Testis (tissue), 2 donors: ENCODE measurements at regions not wholly inside any gene's neighbourhood (a gene's known extent, or its start where the extent isn't known, plus 50 kb on each side); places are given as distances from the start of the nearest gene placed in this dataset.

ENCODE experiments used
- DNase-seq: peaks from one replicate; pipeline ENCODE4 v3.0.0-alpha.2; 2019
- H3K27ac ChIP-seq, 2 donors: fragments of 200-600 bp; sonication (generic); one replicate each; pipeline ENCODE4 v1.5.1; 2019
- H3K27me3 ChIP-seq: fragments of 200-600 bp; sonication (generic); one replicate; pipeline ENCODE4 v1.5.1; 2019
- H3K36me3 ChIP-seq: fragments of 200-600 bp; sonication (generic); one replicate; pipeline ENCODE4 v1.5.1; 2017; ENCODE audit warnings: low read depth; ENCODE audit errors: missing control alignments
- H3K4me1 ChIP-seq: fragments of 200-600 bp; sonication (generic); one replicate; pipeline ENCODE4 v1.5.1; 2019
- H3K4me3 ChIP-seq, 2 donors: fragments of 200-600 bp; sonication (generic); one replicate each; pipeline ENCODE4 v1.5.1; 2017 to 2019
- H3K9me3 ChIP-seq: fragments of 200-600 bp; sonication (generic); one replicate; pipeline ENCODE4 v1.5.1; 2017
- POLR2A ChIP-seq: fragments of 450-650 bp; IDR thresholded peaks from one replicate; pipeline ENCODE4 v1.6.1; 2017; ENCODE audit warnings: antibody characterized with exemption, mild to moderate bottlenecking, moderate library complexity
- WGBS, 2 donors: methylation state at CpG; one replicate each; pipeline ENCODE4 v1.1.5; 2018; 5-methylcytosine and 5-hydroxymethylcytosine counted together
- intact Hi-C: fragments of 100-400 bp; cut with DNase I; formaldehyde crosslinking; loops from one replicate; pipeline ENCODE4 v1.15.1; 2023; ENCODE audit warnings: low total_unique reads
- TF ChIP-seq, protein P1 (sequence below), 3 experiments: fragments of 450-650 bp in 2 of 3; fragments of 200-600 bp in 1 of 3; sonication (generic) in 1 of 3; IDR thresholded peaks; one replicate each; pipeline ENCODE4 v1.5.1; 2016 to 2019; ENCODE audit warnings: antibody characterized with exemption in 3 of 3, mild to moderate bottlenecking in 2 of 3, moderate library complexity in 1 of 3

DNA sequence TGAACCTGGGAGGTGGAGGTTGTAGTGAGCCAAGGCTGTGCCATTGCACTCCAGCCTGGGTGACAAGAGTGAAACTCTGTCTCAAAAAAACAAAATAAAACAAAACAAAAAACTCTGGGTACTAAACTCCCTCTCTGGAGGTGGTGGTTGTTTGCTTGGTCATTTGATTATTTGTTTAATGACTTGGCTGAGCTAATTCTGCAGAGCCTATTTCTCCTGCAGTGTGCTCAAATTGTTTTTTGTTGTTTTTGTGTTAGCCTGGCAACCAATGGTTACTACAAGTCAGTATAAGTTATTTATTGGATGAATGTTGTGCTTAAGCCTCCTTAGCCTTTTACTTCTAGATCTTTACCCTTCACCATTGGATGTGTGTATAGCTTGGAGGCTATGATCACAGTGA, 387.5 kb downstream of the ADCYAP1 start:
- no peak for TF ChIP-seq POLR2A
- TF ChIP-seq, protein P1, sequence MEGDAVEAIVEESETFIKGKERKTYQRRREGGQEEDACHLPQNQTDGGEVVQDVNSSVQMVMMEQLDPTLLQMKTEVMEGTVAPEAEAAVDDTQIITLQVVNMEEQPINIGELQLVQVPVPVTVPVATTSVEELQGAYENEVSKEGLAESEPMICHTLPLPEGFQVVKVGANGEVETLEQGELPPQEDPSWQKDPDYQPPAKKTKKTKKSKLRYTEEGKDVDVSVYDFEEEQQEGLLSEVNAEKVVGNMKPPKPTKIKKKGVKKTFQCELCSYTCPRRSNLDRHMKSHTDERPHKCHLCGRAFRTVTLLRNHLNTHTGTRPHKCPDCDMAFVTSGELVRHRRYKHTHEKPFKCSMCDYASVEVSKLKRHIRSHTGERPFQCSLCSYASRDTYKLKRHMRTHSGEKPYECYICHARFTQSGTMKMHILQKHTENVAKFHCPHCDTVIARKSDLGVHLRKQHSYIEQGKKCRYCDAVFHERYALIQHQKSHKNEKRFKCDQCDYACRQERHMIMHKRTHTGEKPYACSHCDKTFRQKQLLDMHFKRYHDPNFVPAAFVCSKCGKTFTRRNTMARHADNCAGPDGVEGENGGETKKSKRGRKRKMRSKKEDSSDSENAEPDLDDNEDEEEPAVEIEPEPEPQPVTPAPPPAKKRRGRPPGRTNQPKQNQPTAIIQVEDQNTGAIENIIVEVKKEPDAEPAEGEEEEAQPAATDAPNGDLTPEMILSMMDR (IDR thresholded peaks at IDR 0.05) = no peak
- no peaks in the 10 kb centered on the region for H3K4me1 ChIP-seq
- no peak overlapping the region for H3K4me3 ChIP-seq
- DNase-seq = no peak
- H3K9me3 ChIP-seq = no peaks in the 10 kb centered on the region
- no peaks in the 10 kb centered on the region for H3K36me3 ChIP-seq
- H3K27ac ChIP-seq = no peak overlapping the region
- intact Hi-C loops = no loop called here
- H3K27me3 ChIP-seq = no peaks in the 10 kb centered on the region

DNA sequence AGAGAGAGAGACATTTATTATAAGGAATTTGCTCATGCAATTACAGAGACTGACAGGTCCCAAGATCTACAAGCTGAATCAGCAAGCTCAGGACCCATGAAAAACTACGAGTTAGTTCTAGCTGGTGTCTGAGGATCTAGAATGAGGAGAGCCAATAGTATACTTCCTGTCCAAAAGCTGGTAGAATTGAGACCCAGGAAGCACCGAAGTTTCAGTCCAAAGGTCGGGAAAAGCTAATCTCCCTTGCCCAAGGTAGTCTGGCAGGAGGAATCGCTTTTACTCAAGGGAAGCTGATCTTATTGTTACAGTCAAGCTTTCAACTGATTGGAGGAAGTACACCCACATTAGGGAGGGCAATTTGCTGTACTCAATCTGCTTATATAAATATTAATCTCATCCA, 389.6 kb downstream of the ADCYAP1 start:
- Histone ChIP-seq H3K27me3 (no peaks in the 10 kb centered on the region), H3K4me1 (no peaks in the 10 kb centered on the region), H3K4me3 (no peak overlapping the region), H3K9me3 (no peaks in the 10 kb centered on the region), H3K27ac (no peak overlapping the region), H3K36me3 (no peaks in the 10 kb centered on the region)
- 65 to 75% methylated on average over 4 of the region's 4 CpGs for WGBS, 2 donors
- TF ChIP-seq, protein P1 (IDR thresholded peaks at IDR 0.05) = no peak
- TF ChIP-seq POLR2A = no peak
- DNase-seq = no peak
- intact Hi-C loops = no loop called here

DNA sequence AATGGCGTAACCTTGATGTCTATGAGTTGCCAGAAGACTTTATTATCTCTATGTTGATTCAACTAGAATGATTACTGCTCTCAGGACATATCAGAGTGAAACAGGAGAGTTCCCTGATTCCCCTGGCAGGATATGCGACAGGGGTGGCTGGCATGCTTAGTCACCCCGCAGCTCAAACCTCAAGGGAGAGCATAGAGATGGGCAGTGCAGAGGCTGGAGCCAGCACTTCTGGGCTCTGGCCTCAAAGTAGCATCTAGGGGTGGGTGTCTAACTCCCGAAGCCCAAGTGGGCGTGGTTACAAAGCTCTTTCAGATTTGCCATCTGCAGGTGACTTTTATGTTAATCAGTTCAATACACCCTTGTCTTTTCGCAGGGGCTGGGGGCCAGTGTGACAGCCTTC, 391.6 kb downstream of the ADCYAP1 start:
- WGBS, 2 donors = 81 to 84% methylated on average over 6 of the region's 6 CpGs
- no peak overlapping the region for H3K27ac ChIP-seq
- intact Hi-C loops = no loop called here
- H3K9me3 ChIP-seq = no peaks in the 10 kb centered on the region
- no peaks in the 10 kb centered on the region for H3K4me1 ChIP-seq
- DNase-seq = no peak
- TF ChIP-seq, protein P1 (IDR thresholded peaks at IDR 0.05) = no peak
- TF ChIP-seq POLR2A = no peak
- no peak overlapping the region for H3K4me3 ChIP-seq
- H3K36me3 ChIP-seq = no peaks in the 10 kb centered on the region
- no peaks in the 10 kb centered on the region for H3K27me3 ChIP-seq

DNA sequence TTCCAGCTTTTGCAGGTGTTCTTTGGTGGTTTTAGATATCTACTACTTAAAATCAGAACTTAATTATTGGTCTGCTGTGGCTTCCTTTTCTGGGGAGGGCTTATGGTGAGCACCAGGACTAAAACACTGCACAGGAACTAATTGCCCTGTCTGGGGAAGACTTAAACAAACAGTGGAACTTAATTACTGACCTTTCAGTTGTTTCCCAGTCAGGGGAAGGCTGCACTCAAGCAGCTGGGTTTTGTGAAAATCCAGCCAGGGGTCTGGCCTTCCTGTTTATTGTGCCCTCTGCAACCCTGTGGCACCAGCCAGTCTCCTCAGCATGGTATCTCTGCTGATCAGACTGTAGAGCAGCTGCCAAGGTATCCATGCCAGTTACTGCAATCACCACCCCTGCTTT, 398.2 kb downstream of the ADCYAP1 start:
- DNase-seq = no peak
- Histone ChIP-seq H3K4me1 (no peaks in the 10 kb centered on the region), H3K27me3 (no peaks in the 10 kb centered on the region), H3K27ac (no peak overlapping the region), H3K36me3 (no peaks in the 10 kb centered on the region), H3K9me3 (no peaks in the 10 kb centered on the region), H3K4me3 (no peak overlapping the region)
- intact Hi-C loops = no loop called here
- TF ChIP-seq POLR2A = no peak
- TF ChIP-seq, protein P1 (IDR thresholded peaks at IDR 0.05) = no peak

DNA sequence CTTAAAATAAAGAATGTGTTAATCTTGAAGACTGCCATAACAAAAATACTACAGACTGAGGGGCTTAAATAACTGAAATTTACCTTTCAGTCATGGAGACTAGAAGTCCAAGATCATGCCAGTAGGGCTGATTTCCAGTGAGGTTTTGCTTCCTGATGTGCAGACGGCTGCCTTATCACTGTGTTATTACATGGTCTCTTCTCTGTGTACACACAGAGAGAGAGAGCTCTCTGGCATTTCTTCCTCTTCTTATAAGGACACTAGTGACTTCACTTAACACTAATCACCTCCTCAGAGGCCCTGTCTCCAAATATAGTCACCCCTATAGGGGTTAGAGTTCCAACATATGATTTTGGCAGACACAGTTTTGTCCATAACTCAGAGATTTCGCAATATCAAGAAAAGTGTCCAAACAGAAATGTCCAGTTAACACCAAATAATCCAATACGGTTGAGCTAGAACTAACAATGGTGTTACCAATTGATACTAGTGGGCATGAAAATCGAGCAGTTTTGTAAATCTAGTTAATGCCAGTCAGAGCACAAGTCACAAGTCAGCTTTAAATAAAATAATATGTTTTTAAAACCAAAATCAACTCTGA, 399.8 kb downstream of the ADCYAP1 start:
- intact Hi-C loops = no loop called here
- TF ChIP-seq, protein P1 (IDR thresholded peaks at IDR 0.05) = no peak
- TF ChIP-seq POLR2A = no peak
- H3K27ac ChIP-seq = no peak overlapping the region
- WGBS, 2 donors = 71 to 73% methylated on average over 4 of the region's 4 CpGs
- no peak for DNase-seq
- H3K4me1 ChIP-seq = no peaks in the 10 kb centered on the region
- H3K9me3 ChIP-seq = no peaks in the 10 kb centered on the region
- H3K36me3 ChIP-seq = no peaks in the 10 kb centered on the region
- no peak overlapping the region for H3K4me3 ChIP-seq
- H3K27me3 ChIP-seq = no peaks in the 10 kb centered on the region
